ES-I3 (cell line): ENCODE measurements at regions not wholly inside any gene's neighbourhood (a gene's known extent, or its start where the extent isn't known, plus 50 kb on each side); places are given as distances from the start of the nearest gene placed in this dataset.

Experiments
- H3K36me3 ChIP-seq: 2 replicates; pipeline ENCODE4 v1.6.1; 2013; ENCODE audit warnings: mild to moderate bottlenecking, low read length, control low read depth, moderate library complexity; ENCODE audit not compliant: insufficient read depth
- H3K4me1 ChIP-seq: 2 replicates; pipeline ENCODE4 v1.6.1; 2013; ENCODE audit warnings: mild to moderate bottlenecking, control low read depth, low read length; ENCODE audit not compliant: insufficient read depth
- H3K9ac ChIP-seq: 2 replicates; pipeline ENCODE4 v1.6.1; 2013; ENCODE audit warnings: low read depth, mild to moderate bottlenecking, low read length, moderate library complexity
- H3K9me3 ChIP-seq: 2 replicates; pipeline ENCODE4 v1.6.1; 2013; ENCODE audit warnings: mild to moderate bottlenecking, low read length, moderate library complexity; ENCODE audit not compliant: control insufficient read depth, insufficient read depth

DNA sequence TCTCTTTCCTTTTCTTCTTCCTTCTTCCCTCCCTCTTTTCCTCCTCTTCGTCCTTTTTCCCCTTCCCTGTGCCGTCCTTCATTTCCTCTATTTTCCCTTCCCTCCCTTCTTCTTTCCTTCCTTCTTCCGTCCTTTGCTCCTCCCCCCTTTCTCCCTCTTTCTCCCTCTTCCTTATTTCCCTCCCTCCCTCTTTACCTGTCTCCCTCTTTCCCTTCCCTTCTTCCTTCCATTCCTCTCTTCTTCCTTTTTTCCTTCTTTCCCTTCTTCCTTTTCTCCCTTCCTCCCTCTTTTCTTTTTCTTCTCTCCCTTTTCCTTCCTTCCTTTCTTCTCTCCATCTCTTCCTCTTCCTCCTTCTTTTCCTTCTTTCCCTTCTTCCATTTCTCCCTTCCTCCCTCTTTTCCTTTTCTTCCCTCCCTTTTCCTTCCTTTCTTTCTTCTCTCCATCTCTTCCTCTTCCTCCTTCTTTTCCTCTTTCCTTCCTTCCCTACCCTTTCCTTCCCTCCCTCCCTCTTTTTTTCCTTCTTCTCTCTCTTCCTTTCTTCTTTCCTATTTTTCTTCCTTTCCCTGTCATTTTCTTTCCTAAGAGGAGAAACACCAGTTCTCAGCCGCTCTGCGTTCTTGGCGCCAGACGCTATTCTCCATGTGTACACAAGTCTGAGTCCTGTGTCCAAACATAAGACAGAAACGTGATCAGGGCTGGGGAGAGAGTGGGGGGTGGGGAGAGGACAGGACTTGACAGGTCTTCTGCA, 597.1 kb downstream of the MID1IP1 start:
- no peak overlapping the region for H3K9ac ChIP-seq
- no peaks in the 10 kb centered on the region for H3K36me3 ChIP-seq
- no peaks in the 10 kb centered on the region for H3K9me3 ChIP-seq
- peaks cover 4% of the 10 kb centered on the region; the same call in 1 of the 2 replicates for H3K4me1 ChIP-seq

DNA sequence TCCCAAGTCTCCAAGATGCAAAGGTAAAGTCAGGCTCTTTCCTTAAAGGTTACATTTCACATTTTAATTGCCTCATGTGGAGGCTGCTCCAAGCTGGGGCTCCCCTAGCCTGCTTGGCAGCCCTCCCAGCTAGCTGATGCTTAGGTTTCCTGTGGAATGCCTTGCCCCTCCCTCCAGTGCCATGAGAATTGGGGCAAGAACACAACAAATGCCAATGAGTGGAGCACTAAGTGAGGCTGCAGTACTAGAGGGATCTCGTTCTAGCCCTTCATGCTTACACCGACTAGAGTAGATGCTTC, 597.7 kb downstream of the MID1IP1 start:
- Histone ChIP-seq H3K9ac (no peak overlapping the region), H3K9me3 (no peaks in the 10 kb centered on the region), H3K36me3 (no peaks in the 10 kb centered on the region), H3K4me1 (peaks cover 4% of the 10 kb centered on the region; the same call in 1 of the 2 replicates)

DNA sequence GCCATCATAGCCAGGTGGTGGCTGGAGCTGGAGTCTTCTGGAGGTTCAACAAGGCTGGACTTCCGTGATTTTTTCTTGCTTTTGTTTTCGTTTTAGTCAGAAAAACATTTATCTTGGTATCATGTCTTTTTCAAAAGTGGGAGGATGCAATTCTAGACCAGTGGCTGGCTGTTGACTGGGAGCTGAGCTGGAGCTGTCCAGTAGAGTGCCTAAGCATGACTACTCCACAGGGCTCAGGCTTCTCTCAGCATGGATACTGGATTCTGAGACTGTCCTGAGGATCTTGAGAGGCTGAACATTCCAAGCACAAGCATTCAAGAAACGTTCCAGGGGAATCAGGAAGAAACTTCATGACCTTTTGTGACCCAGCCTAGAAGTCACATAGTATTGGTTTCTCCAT, 598.1 kb downstream of the MID1IP1 start:
- Histone ChIP-seq H3K4me1 (peaks cover 4% of the 10 kb centered on the region; the same call in 1 of the 2 replicates), H3K9ac (no peak overlapping the region), H3K9me3 (no peaks in the 10 kb centered on the region), H3K36me3 (no peaks in the 10 kb centered on the region)

DNA sequence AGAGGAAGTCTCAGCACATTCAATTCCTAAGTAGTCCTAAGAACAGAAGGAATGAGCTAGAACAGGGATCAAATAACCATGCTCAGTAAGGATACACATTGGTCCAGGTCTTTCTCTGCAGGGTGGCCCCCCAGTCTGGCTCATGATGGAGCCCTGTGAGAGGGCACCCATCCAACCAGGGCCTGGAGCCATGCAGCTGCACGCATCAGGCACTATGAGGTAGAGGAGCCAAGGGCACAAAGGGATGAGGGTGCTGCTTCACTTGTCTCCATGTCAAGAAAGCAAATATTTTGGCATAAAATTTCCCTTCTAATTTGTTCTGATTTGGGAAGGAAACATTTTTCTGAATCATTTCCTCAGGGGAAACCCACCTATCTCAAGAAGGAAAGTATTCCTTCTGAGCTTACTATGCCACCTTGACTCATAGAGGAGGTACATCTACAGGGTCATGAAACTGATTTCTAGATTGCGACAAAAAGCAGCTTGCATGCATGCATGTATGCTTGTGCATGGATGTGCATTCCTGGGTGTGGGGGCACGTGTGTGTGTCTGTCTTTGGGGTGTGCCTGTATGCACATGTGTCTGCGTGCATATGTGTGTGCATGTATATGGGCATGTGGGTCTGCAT, 600.3 kb downstream of the MID1IP1 start:
- H3K9ac ChIP-seq: no peak overlapping the region
- H3K4me1 ChIP-seq: peaks cover 4% of the 10 kb centered on the region; the same call in 1 of the 2 replicates
- no peaks in the 10 kb centered on the region for H3K9me3 ChIP-seq
- H3K36me3 ChIP-seq: no peaks in the 10 kb centered on the region

DNA sequence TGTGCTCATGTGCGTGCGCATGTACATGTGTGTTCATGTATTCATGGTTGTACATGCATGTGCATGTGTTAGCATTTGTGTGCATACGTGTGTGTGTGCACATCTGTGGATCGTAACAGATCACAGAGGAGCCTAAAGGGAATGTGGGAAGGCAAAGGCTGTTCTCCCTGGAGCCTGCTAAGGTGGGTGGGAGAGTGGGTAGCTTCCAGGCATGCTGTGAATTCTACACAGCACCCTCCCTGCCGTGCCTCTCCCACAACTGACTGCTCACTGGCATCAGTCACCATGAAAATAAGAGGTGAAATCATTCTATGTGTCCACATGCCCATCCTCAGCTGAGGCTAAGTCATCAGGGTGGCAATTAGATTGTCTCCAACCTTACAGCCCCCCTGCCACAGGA, 600.9 kb downstream of the MID1IP1 start:
- H3K9ac ChIP-seq: no peak overlapping the region
- H3K9me3 ChIP-seq: no peaks in the 10 kb centered on the region
- no peaks in the 10 kb centered on the region for H3K36me3 ChIP-seq
- 0 out of 2 replicates have a peak, but pooled peaks cover 4% of the 10 kb centered on the region for H3K4me1 ChIP-seq

DNA sequence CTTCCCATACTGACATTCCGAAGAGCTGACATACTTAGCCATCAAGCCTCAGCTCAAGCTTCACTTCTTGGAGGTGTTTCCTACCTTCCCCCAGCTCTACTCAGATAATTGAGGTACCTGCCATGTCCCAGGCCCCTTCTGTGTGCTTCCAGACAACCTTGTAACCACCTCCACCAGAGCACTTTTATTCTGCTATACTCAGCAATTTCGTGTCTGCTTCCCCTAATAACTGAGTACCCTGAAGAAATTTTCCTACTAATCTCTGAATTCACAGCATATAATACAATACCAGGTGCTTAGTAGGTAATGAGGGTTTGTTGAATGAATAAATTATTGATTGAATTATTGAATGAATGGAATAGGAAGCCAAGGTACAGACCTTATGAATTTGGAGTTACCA, 605.5 kb downstream of the MID1IP1 start:
- Histone ChIP-seq H3K36me3 (no peaks in the 10 kb centered on the region), H3K9me3 (no peaks in the 10 kb centered on the region), H3K4me1 (no peaks in the 10 kb centered on the region), H3K9ac (no peak overlapping the region)

DNA sequence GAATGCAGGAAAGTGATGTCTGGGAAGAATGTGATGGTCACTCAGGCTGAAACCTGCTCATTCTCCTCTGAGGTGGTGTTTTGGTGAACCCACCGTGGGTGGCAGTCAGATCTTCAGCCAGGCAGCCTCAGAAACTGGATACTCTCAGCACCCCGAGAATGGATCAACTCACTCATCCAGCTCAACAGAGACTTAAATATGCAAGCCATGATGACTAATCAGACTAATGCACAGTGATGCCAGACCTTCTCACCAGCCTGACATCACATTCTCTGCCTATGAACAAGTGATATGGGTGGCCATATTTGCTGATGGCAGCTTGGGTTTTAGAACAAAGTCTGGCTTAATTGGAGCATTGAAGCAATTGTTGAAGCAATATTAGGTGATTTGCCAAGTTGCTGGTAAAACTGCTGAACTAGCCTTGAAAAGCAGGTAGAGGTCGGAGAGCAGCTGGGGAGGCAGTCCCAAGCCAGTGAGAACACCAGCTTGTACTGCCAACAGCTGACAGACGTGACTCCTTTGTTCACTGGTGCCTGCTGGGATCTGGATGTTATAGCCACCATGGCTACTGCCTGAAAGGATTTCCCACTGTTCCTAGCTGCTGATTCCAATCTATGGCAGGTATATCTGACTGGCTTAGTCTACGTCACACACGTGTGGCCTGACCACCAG, 608.1 kb downstream of the MID1IP1 start:
- Histone ChIP-seq H3K9ac (no peak overlapping the region), H3K4me1 (no peaks in the 10 kb centered on the region), H3K9me3 (no peaks in the 10 kb centered on the region), H3K36me3 (no peaks in the 10 kb centered on the region)

DNA sequence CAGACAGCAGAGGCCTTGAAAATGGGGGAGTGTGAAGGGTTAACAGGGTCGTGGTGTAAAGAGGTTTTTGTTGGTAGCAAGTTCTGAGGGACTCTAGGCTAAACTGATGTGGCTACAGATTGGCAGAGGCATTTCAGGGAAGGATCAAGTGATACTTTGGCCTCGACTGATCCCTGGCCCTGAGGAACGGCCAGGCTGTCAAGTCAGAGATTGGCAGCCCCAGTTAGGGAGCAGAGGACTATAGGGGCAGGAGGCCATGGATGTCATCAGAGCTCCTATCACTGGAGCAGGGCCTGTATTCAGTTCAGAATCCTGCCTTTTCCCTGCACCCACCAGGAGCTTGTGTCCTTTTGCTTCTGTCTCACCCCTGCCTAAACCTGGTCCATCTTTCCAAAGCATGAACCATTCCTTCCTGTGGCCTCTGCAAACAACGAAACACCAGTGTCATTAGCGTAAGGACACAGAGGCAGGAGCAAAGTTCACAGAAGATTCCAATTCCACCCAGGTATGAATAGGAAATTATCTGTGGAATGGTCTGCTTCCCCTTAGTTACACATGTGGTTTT, 613.1 kb downstream of the MID1IP1 start:
- H3K4me1 ChIP-seq: peaks cover 13% of the 10 kb centered on the region
- H3K9me3 ChIP-seq: no peaks in the 10 kb centered on the region
- no peaks in the 10 kb centered on the region for H3K36me3 ChIP-seq
- no peak overlapping the region for H3K9ac ChIP-seq

DNA sequence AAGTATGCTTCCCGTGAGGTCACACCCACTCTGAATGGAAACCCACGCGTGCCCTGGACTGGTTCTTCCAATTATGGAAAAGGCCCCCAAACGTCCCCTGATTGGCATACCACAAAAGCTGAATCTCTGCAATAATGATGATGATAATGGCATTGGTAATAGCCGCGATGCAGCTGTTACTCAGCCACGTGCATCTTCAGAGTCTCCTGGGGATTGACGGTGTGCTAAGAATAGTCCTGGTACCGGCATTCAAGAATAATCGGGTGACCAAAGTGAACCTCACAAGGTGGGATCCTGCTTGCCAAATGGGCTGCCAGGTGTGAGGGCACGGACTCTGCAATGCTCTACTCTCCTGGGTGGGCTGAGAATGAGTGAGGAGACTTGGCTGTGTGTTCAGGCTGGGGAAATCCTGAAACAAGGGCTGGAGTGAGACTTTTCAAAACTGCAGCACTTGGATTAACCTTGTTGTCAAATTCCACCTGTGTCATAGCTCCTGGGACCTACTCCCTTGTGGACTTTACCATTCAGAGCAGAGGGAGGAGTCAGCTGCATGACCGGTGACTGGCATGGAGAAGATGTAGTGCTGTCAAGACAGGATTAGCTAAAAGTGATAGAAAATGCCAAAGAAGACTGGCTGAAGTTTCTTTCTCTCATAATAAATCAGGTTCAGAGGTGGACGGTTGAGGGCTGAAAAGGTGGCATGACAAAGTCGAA, 615.4 kb downstream of the MID1IP1 start:
- Histone ChIP-seq H3K9me3 (no peaks in the 10 kb centered on the region), H3K36me3 (no peaks in the 10 kb centered on the region), H3K9ac (no peak overlapping the region), H3K4me1 (peaks cover 13% of the 10 kb centered on the region)

DNA sequence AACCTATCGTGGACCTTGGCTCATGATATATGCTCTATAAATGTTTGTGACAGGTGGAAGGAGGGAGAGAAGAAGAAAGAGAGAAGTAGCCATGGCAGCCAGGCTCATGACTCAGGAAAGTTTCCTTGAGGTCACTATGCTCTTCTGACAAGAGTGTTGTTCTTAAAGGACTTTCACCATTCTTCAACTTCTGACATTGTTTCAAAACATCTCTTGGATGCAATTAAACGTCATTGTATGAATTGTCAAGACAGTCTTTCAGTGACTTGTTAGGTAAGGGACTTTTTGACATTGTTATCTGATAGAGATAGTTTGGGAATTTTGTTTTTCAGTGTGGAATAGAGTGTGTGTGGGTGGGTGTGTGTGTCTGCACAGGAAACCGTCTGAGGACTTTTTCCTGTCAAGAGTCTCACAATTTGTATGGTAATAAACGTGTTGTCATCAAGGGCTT, 617.0 kb downstream of the MID1IP1 start:
- Histone ChIP-seq H3K4me1 (peaks cover 13% of the 10 kb centered on the region), H3K36me3 (no peaks in the 10 kb centered on the region), H3K9me3 (no peaks in the 10 kb centered on the region), H3K9ac (no peak overlapping the region)

DNA sequence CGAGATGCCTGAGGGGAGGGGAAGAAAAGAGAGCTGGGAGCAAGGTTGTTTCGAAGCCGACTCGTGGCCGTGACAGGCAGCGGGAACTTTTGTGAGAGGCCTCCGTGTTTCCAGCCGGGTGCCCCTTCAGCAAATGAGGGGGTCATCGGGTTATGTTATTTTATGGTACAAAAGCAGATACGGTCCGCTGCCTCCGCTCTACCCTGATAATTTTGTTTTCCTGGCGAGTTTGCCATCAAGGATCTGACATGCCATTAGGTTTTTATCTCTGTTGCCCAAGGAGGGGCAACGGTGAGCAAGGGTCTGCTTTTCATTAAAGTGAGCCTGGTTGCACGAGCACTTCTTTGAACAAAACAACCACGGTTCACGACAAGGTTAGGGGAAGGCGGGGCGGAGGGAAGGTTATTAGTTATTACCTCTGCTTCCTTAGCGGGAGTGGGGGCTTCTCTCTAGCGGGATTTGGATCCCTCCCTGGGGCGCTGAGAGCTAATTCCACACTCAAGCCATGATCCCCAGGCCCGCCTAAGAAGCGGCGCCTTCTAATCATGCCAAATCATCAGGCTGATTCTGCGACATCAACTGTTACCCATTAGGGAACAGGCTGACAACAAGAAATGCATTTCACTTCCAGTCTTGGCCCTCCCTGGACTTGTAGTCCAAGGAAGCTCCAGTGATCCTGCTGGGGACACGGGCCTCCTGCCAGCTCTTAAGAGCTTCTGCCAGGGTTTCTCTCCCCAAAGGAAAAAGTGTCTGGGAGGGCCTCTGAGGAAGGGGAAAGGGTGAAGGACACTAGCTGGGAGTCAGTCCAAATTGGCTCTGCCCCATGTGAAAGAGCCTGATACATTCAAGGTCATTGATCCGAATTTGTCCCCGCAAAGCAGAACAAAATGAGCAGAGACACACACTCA, 617.7 kb downstream of the MID1IP1 start:
- no peak overlapping the region for H3K9ac ChIP-seq
- H3K9me3 ChIP-seq: no peaks in the 10 kb centered on the region
- H3K36me3 ChIP-seq: no peaks in the 10 kb centered on the region
- peaks cover 13% of the 10 kb centered on the region for H3K4me1 ChIP-seq

DNA sequence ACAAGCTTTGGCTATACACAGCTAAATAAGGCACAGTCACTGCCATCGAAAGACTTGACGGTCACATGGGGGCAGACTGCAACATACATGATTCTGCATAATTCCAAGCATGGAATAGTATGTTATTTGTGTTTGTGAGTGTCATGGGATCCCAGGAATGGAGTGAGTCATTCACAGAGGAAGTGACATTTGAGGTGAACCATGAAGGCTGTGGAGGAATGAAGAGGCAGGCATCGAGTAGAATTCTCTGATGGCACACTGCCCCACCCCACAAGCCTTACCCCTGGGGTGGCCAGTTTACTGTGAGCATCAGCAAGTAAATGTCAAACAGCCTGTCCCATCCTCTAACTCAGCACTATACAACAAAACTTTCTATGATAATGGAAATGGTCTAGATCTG, 619.7 kb downstream of the MID1IP1 start:
- H3K9ac ChIP-seq: no peak overlapping the region
- no peaks in the 10 kb centered on the region for H3K9me3 ChIP-seq
- no peaks in the 10 kb centered on the region for H3K36me3 ChIP-seq
- peaks cover 13% of the 10 kb centered on the region for H3K4me1 ChIP-seq

DNA sequence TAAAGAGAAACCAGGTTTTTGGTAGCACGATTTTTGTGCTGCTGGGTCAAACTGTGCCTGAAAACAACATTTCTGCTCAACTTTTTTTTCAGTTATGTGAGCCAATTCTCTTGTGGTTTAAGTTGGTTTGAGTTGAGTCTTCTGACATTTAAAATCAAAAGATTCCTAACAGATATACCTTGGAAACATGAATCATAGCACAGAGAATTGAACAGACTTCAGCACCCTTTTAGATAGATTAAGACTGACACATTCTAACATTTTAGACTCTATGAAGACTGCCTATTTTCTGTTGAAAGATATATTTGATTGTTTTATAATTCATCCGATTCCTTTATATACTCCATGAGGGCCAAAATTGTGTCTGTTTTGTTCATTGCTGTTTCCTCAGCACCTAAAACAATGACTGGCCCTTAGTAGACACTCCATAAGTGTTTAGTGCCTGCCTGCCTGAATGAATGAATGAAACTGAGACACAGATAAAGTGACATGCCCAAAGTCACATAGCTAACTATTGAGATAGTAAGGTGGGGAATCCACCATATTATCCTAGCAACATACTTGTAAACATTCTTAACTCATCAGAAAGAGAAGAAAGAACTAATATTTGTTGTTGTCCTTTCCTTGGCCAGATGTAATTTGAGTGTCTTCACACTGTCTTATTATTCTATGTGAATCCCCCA, 624.0 kb downstream of the MID1IP1 start:
- H3K9ac ChIP-seq: no peak overlapping the region
- no peaks in the 10 kb centered on the region for H3K9me3 ChIP-seq
- H3K36me3 ChIP-seq: no peaks in the 10 kb centered on the region
- peaks cover 8% of the 10 kb centered on the region; the same call in 1 of the 2 replicates for H3K4me1 ChIP-seq
